Muscle of leg (tissue), 3 donors: ENCODE measurements at regions not wholly inside any gene's neighbourhood (a gene's known extent, or its start where the extent isn't known, plus 50 kb on each side); places are given as distances from the start of the nearest gene placed in this dataset.
"Not testable (repeated sequence)": the region's sequence is repeated elsewhere in the genome, so short reads cannot be mapped to it uniquely, and the experiment has no call there.

Experiments used
- DNase-seq: peaks from one replicate; pipeline ENCODE4 v3.0.0; 2013
- H3K27ac ChIP-seq: one replicate; pipeline ENCODE4 v1.5.1; 2013; ENCODE audit warnings: mild to moderate bottlenecking, low read length, control low read depth
- H3K27me3 ChIP-seq: one replicate; pipeline ENCODE4 v1.6.1; 2013; ENCODE audit warnings: low read length; ENCODE audit not compliant: control insufficient read depth, insufficient read depth
- H3K36me3 ChIP-seq: one replicate; pipeline ENCODE4 v1.6.1; 2013; ENCODE audit warnings: low read length; ENCODE audit not compliant: control insufficient read depth, insufficient read depth
- H3K4me1 ChIP-seq: one replicate; pipeline ENCODE4 v1.6.1; 2013; ENCODE audit warnings: low read length; ENCODE audit not compliant: control insufficient read depth, insufficient read depth
- H3K4me3 ChIP-seq: one replicate; pipeline ENCODE4 v1.5.1; 2013; ENCODE audit warnings: low read length, control low read depth
- H3K9me3 ChIP-seq: replicated peaks from 2 replicates; pipeline ENCODE4 v1.6.1; 2013; ENCODE audit warnings: low read depth, low read length; ENCODE audit not compliant: control insufficient read depth
- WGBS: methylation state at CpG from one replicate; pipeline ENCODE4 v1.1.5; 2013; ENCODE audit warnings: missing lambda C conversion rate; ENCODE audit not compliant: insufficient coverage; 5-methylcytosine and 5-hydroxymethylcytosine counted together

- Histone ChIP-seq H3K4me1 (peaks cover 10% of the 10 kb centered on the region), H3K27me3 (no peaks in the 10 kb centered on the region), H3K4me3 (no peak overlapping the region), H3K27ac (no peak overlapping the region), H3K36me3 (no peaks in the 10 kb centered on the region), H3K9me3 (no peaks in the 10 kb centered on the region)
- DNase-seq, result peak; percentile 60
- WGBS, result 57% methylated on average over 7 of the region's 12 CpGs
Observed at GRCh38 chr2:234861841-234862735, 89.7 kb upstream of the SH3BP4 start.

DNA sequence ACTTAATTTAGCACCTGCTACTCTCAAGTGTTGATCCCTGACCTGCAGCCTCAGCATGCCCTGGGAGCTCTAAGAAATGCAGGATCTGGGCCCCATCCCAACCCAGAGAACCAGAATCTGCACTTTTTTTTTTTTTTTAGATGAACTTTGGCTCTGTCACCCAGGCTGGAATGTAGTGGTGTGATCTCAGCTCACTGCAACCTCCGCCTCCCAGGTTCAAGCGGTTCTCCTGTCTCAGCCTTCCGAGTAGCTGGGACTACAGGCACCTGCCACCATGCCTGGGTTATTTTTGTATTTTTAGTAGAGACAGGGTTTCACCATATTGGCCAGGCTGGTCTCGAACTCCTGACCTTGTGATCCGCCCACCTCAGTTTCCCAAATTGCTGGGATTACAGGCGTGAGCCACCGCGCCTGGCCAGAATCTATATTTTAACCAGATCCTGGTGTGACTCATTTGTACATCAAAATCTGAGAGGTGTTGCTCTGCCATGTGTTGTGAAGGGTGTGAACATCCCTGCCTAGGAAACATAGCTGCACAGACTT lies 92.4 kb upstream of the SH3BP4 start:
- H3K27me3 ChIP-seq, H3K9me3 ChIP-seq, DNase-seq, H3K36me3 ChIP-seq, H3K4me1 ChIP-seq, H3K4me3 ChIP-seq, H3K27ac ChIP-seq: not testable (repeated sequence)
- WGBS, result 92% methylated on average over 7 of the region's 8 CpGs

DNA sequence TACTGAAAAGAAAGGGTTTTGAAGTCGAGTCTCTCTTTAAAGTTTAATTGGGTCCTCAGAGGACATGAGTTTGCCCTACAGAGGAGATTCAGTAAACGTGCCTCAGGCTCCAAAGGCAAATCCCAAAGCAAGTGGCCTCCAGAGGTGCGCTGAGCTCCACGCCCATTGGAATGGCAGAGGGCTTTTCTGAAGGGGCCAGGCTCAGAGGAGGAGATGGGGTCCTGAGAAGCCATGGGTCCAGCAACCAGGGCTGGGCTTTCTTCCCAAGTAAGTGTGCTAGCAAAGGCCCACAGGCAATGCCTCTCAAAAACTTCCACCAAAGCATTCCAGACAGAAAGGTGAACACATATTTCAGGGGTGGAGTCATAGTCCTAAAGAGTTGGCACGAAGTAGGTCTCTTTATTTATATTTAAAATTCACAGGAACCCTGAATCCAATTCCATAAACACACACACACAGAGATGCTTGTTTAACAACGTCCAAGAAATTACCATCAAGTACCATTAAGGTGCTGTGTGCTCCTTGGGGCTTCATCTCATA lies 93.0 kb upstream of the SH3BP4 start:
- Histone ChIP-seq H3K9me3 (peaks cover 2% of the 10 kb centered on the region), H3K4me3 (no peak overlapping the region), H3K27ac (no peak overlapping the region), H3K36me3 (no peaks in the 10 kb centered on the region), H3K27me3 (no peaks in the 10 kb centered on the region), H3K4me1 (peaks cover 10% of the 10 kb centered on the region)
- 38% methylated on average over 3 of the region's 6 CpGs for WGBS
- DNase-seq, result no peak

- DNase-seq, result no peak
- peaks cover 2% of the 10 kb centered on the region for H3K9me3 ChIP-seq
- WGBS, result 88% methylated on average over 3 of the region's 7 CpGs
- no peak overlapping the region for H3K27ac ChIP-seq
- no peaks in the 10 kb centered on the region for H3K36me3 ChIP-seq
- no peak overlapping the region for H3K4me3 ChIP-seq
- peaks cover 8% of the 10 kb centered on the region for H3K4me1 ChIP-seq
- H3K27me3 ChIP-seq, result no peaks in the 10 kb centered on the region
Observed at GRCh38 chr2:234858145-234858544, 93.7 kb upstream of the SH3BP4 start.

- Histone ChIP-seq H3K27ac (no peak overlapping the region), H3K4me1 (no peaks in the 10 kb centered on the region), H3K27me3 (no peaks in the 10 kb centered on the region), H3K4me3 (no peak overlapping the region), H3K9me3 (peaks cover 2% of the 10 kb centered on the region), H3K36me3 (no peaks in the 10 kb centered on the region)
- WGBS, result no CpG with 5 or more reads among the region's 2 CpGs
- DNase-seq, result no peak
Observed at GRCh38 chr2:234853729-234854128, 98.1 kb upstream of the SH3BP4 start.

- no peak overlapping the region for H3K27ac ChIP-seq
- peaks cover 2% of the 10 kb centered on the region for H3K9me3 ChIP-seq
- DNase-seq, result no peak
- no peaks in the 10 kb centered on the region for H3K36me3 ChIP-seq
- H3K4me1 ChIP-seq, result no peaks in the 10 kb centered on the region
- 84% methylated on average over 4 of the region's 5 CpGs for WGBS
- no peak overlapping the region for H3K4me3 ChIP-seq
- H3K27me3 ChIP-seq, result no peaks in the 10 kb centered on the region
Observed at GRCh38 chr2:234852941-234853340, 98.9 kb upstream of the SH3BP4 start.

DNA sequence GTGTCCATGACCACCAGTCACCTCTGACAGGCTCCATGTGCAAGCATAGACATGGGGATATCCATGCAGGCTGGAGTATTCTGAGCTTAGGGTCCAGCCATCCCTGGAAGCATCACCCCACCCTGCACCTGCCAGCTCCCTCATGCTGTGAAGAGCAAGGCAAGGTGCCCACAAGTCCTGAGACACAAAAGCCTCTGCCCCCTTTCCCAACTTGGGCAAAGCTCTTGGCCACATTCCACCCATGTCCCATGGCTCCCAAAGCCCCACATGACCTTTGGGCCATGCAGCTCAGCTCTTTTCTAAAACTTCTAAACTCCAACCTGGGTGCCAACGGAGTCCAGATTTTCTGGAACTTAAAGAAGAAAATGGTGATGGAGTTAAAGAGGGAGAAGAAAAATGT lies 99.8 kb upstream of the SH3BP4 start:
- H3K36me3 ChIP-seq, result no peaks in the 10 kb centered on the region
- WGBS, result no CpG with 5 or more reads among the region's 1 CpG
- peaks cover 2% of the 10 kb centered on the region for H3K9me3 ChIP-seq
- no peak for DNase-seq
- no peak overlapping the region for H3K4me3 ChIP-seq
- no peak overlapping the region for H3K27ac ChIP-seq
- H3K27me3 ChIP-seq, result no peaks in the 10 kb centered on the region
- H3K4me1 ChIP-seq, result no peaks in the 10 kb centered on the region

GRCh38 chr2:234851451-234851850 lies 100.4 kb upstream of the SH3BP4 start:
- no peaks in the 10 kb centered on the region for H3K4me1 ChIP-seq
- DNase-seq, result no peak
- WGBS, result 83% methylated on average over 3 of the region's 5 CpGs
- H3K27me3 ChIP-seq, result no peaks in the 10 kb centered on the region
- H3K4me3 ChIP-seq, result no peak overlapping the region
- H3K27ac ChIP-seq, result no peak overlapping the region
- no peaks in the 10 kb centered on the region for H3K36me3 ChIP-seq
- H3K9me3 ChIP-seq, result peaks cover 2% of the 10 kb centered on the region

GRCh38 chr2:234850818-234851217 lies 101.0 kb upstream of the SH3BP4 start:
- Histone ChIP-seq H3K9me3 (peaks cover 2% of the 10 kb centered on the region), H3K27ac (no peak overlapping the region), H3K4me1 (no peaks in the 10 kb centered on the region), H3K36me3 (no peaks in the 10 kb centered on the region), H3K4me3 (no peak overlapping the region), H3K27me3 (no peaks in the 10 kb centered on the region)
- no peak for DNase-seq
- WGBS, result no CpG with 5 or more reads among the region's 5 CpGs

GRCh38 chr2:234849678-234850077 lies 102.1 kb upstream of the SH3BP4 start:
- no peaks in the 10 kb centered on the region for H3K27me3 ChIP-seq
- no peak overlapping the region for H3K4me3 ChIP-seq
- H3K36me3 ChIP-seq, result no peaks in the 10 kb centered on the region
- DNase-seq, result no peak
- H3K9me3 ChIP-seq, result no peaks in the 10 kb centered on the region
- WGBS, result 67% methylated on average over 4 of the region's 4 CpGs
- H3K27ac ChIP-seq, result no peak overlapping the region
- H3K4me1 ChIP-seq, result no peaks in the 10 kb centered on the region
